HepG2 (cell line): ENCODE measurements at regions not wholly inside any gene's neighbourhood (a gene's known extent, or its start where the extent isn't known, plus 50 kb on each side); places are given as distances from the start of the nearest gene placed in this dataset.

Experiments used
- ATF7-NPFF ChIP-seq: sonication (generic); formaldehyde crosslinking; IDR thresholded peaks from 2 replicates; pipeline ENCODE4 v1.8.1; 2023; ENCODE audit warnings: mild to moderate bottlenecking, low read depth, missing genetic modification reagents, moderate library complexity
- CCAR2 ChIP-seq: fragments of 200-400 bp; formaldehyde crosslinking; optimal IDR thresholded peaks from 2 replicates; pipeline ENCODE3; 2018; ENCODE audit warnings: low read depth, mild to moderate bottlenecking, low read length, moderate library complexity
- DDIT3 ChIP-seq: sonication (generic); formaldehyde crosslinking; IDR thresholded peaks from 2 replicates; pipeline ENCODE4 v1.4.0; 2020; ENCODE audit warnings: mild to moderate bottlenecking, missing genetic modification reagents
- GMEB2 ChIP-seq: IDR thresholded peaks from 2 replicates; pipeline ENCODE4 v1.6.1; 2016; ENCODE audit warnings: missing biosample characterization, missing genetic modification reagents, low read depth
- HES4 ChIP-seq: sonication (generic); formaldehyde crosslinking; IDR thresholded peaks from 2 replicates; pipeline ENCODE4 v1.9.0; 2021; ENCODE audit warnings: mild to moderate bottlenecking, missing genetic modification reagents, borderline replicate concordance
- NFYC ChIP-seq: IDR thresholded peaks from 2 replicates; pipeline ENCODE4 v1.6.1; 2016; ENCODE audit warnings: missing genetic modification reagents, missing compliant biosample characterization
- POLR2AphosphoS2 ChIP-seq: IDR thresholded peaks from 2 replicates; pipeline ENCODE4 v1.6.1; 2011; ENCODE audit warnings: low read depth, low read length, improper control_type of control experiment
- REST ChIP-seq, 2 experiments: IDR thresholded peaks; 2 replicates each; pipeline ENCODE4 v1.6.1; 2011 to 2012; ENCODE audit warnings: low read length in 2 of 2, borderline replicate concordance in 1 of 2, low read depth in 1 of 2, mild to moderate bottlenecking in 1 of 2, moderate library complexity in 1 of 2
- SP5 ChIP-seq: IDR thresholded peaks from 2 replicates; pipeline ENCODE4 v1.6.1; 2016; ENCODE audit warnings: low read depth, borderline replicate concordance
- TP53 ChIP-seq: sonication (generic); formaldehyde crosslinking; conservative IDR thresholded peaks from 2 replicates; pipeline ENCODE4 v1.4.0; 2020; ENCODE audit warnings: missing genetic modification reagents
- TRIM24 ChIP-seq: sonication (generic); formaldehyde crosslinking; IDR thresholded peaks from 2 replicates; pipeline ENCODE4 v1.8.0; 2022; ENCODE audit warnings: mild to moderate bottlenecking, missing genetic modification reagents
- ZFAT ChIP-seq: sonication (generic); formaldehyde crosslinking; conservative IDR thresholded peaks from 2 replicates; pipeline ENCODE4 v1.8.1; 2023; ENCODE audit warnings: missing genetic modification reagents, inconsistent platforms
- ZFP37 ChIP-seq: sonication (generic); formaldehyde crosslinking; IDR thresholded peaks from 2 replicates; pipeline ENCODE4 v1.4.0; 2020; ENCODE audit warnings: missing genetic modification reagents, borderline replicate concordance
- ZHX1 ChIP-seq: sonication (generic); formaldehyde crosslinking; IDR thresholded peaks from 2 replicates; pipeline ENCODE4 v1.8.1; 2022; ENCODE audit warnings: low read depth, mild to moderate bottlenecking, missing genetic modification reagents
- ZMAT5 ChIP-seq: sonication (generic); formaldehyde crosslinking; IDR thresholded peaks from 2 replicates; pipeline ENCODE4 v1.5.0; 2020; ENCODE audit warnings: mild to moderate bottlenecking, low read depth, missing genetic modification reagents, borderline replicate concordance
- ZNF136 ChIP-seq: sonication (generic); formaldehyde crosslinking; IDR thresholded peaks from 2 replicates; pipeline ENCODE4 v1.8.1; 2022; ENCODE audit warnings: low read depth, mild to moderate bottlenecking, moderate library complexity, missing genetic modification reagents
- ZNF235 ChIP-seq: sonication (generic); formaldehyde crosslinking; IDR thresholded peaks from 2 replicates; pipeline ENCODE4 v1.8.1; 2023; ENCODE audit warnings: mild to moderate bottlenecking, missing genetic modification reagents, borderline replicate concordance
- ZSCAN22 ChIP-seq: sonication (generic); formaldehyde crosslinking; IDR thresholded peaks from 2 replicates; pipeline ENCODE4 v1.4.0; 2020; ENCODE audit warnings: mild to moderate bottlenecking, missing genetic modification reagents

GRCh38 chr1:90850898-90851710 is 134.0 kb upstream of the BARHL2 start (continued):
- TF ChIP-seq SP5 (CRISPR knock-in tag) (peak; percentile 60; the same call in 1 of the 2 replicates), ZNF235 (CRISPR knock-in tag) (no peak), ZFP37 (CRISPR knock-in tag) (no peak), HES4 (CRISPR knock-in tag) (peak; percentile 34; the same call in 1 of the 2 replicates), ZMAT5 (CRISPR knock-in tag) (no peak), DDIT3 (CRISPR knock-in tag) (no peak), ZHX1 (CRISPR knock-in tag) (no peak), TP53 (no peak), ZFAT (CRISPR knock-in tag) (0 out of 2 replicates have a peak, but pooled peaks have one; percentile 54), GMEB2 (no peak), POLR2AphosphoS2 (no peak), ATF7-NPFF (CRISPR knock-in tag) (no peak), ZNF136 (CRISPR knock-in tag) (no peak), CCAR2 (no peak), TRIM24 (CRISPR knock-in tag) (no peak), ZSCAN22 (no peak), NFYC (CRISPR knock-in tag) (no peak), REST (IDR thresholded peaks at IDR 0.05; ENCODE audit: borderline replicate concordance in 1 of 2, low read depth in 1 of 2, low read length in 2 of 2) (no peak)
